SK-N-SH (cell line): ENCODE measurements at regions not wholly inside any gene's neighbourhood (a gene's known extent, or its start where the extent isn't known, plus 50 kb on each side); places are given as distances from the start of the nearest gene placed in this dataset.
"Not testable (repeated sequence)": the region's sequence is repeated elsewhere in the genome, so short reads cannot be mapped to it uniquely, and the experiment has no call there.

Experiments used
- CTCF ChIA-PET: fragments of 300-600, 350-600 bp; formaldehyde crosslinking; extraction: SDS; loops from one replicate; lab custom pipeline; 2021; lab: Yijun Ruan, JAX
- POLR2A ChIA-PET: fragments of 350-600 bp; sonication (Branson Sonifier 250); formaldehyde crosslinking; extraction: SDS; loops from one replicate; lab custom pipeline; 2020; ENCODE audit warnings: antibody characterized with exemption, inconsistent platforms; lab: Yijun Ruan, JAX
- DNase-seq: peaks from one replicate; pipeline ENCODE4 v3.0.0; 2012
- H2AFZ ChIP-seq: fragments of 200-600 bp; sonication (generic); 2 replicates; pipeline ENCODE4 v1.8.1; 2016; ENCODE audit warnings: antibody characterized with exemption, mild to moderate bottlenecking, low read depth
- H3F3A ChIP-seq: fragments of 200-600 bp; sonication (generic); replicated peaks from 2 replicates; pipeline ENCODE3; 2016; ENCODE audit warnings: antibody characterized with exemption, mild to moderate bottlenecking; ENCODE audit not compliant: insufficient read depth
- H3K27ac ChIP-seq, 2 experiments: fragments of 200-500 bp in 1 of 2; fragments of 200-600 bp in 1 of 2; sonication (Bioruptor generic) in 1 of 2; sonication (generic), shearing (Covaris generic) in 1 of 2; 2 replicates each; pipeline versions ENCODE4 v1.5.1 to v1.6.1; 2014 to 2016; ENCODE audit warnings: low read depth in 2 of 2, inconsistent platforms in 1 of 2, low read length in 1 of 2, mild to moderate bottlenecking in 1 of 2, mixed read lengths in 1 of 2
- H3K27me3 ChIP-seq: fragments of 200-600 bp; sonication (generic), shearing (Covaris generic); 2 replicates; pipeline ENCODE4 v1.6.1; 2016; ENCODE audit warnings: mixed run types; ENCODE audit not compliant: insufficient read depth
- H3K36me3 ChIP-seq, 2 experiments: fragments of 200-500 bp in 1 of 2; fragments of 200-600 bp in 1 of 2; sonication (Bioruptor generic) in 1 of 2; sonication (generic) in 1 of 2; replicated peaks in 1 of 2; 2 replicates each; pipeline versions ENCODE3 to v1.5.1; 2014 to 2016; ENCODE audit warnings: low read length in 1 of 2, mild to moderate bottlenecking in 1 of 2; ENCODE audit not compliant: insufficient read depth in 2 of 2, control insufficient read depth in 1 of 2
- H3K4me1 ChIP-seq, 2 experiments: fragments of 200-500 bp in 1 of 2; fragments of 200-600 bp in 1 of 2; sonication (Bioruptor generic) in 1 of 2; sonication (generic), shearing (Covaris generic) in 1 of 2; 2 replicates each; pipeline versions ENCODE4 v1.5.1 to v1.6.1; 2014 to 2016; ENCODE audit warnings: low read depth in 1 of 2, low read length in 1 of 2, mixed run types in 1 of 2; ENCODE audit not compliant: insufficient read depth in 2 of 2, control insufficient read depth in 1 of 2
- H3K4me2 ChIP-seq: fragments of 200-600 bp; sonication (generic), shearing (Covaris generic); 2 replicates; pipeline ENCODE4 v1.6.1; 2017; ENCODE audit warnings: mixed run types
- H3K4me3 ChIP-seq, 2 experiments: fragments of 200-500 bp in 1 of 2; fragments of 200-600 bp in 1 of 2; sonication (Bioruptor generic) in 1 of 2; sonication (generic), shearing (Covaris generic) in 1 of 2; 2 replicates each; pipeline versions ENCODE4 v1.5.1 to v1.8.1; 2014 to 2016; ENCODE audit warnings: low read depth in 2 of 2, inconsistent platforms in 1 of 2, low read length in 1 of 2, mild to moderate bottlenecking in 1 of 2, mixed read lengths in 1 of 2, moderate library complexity in 1 of 2
- H3K79me2 ChIP-seq: fragments of 200-600 bp; sonication (generic); 2 replicates; pipeline ENCODE4 v1.8.1; 2017; ENCODE audit warnings: mild to moderate bottlenecking; ENCODE audit not compliant: insufficient read depth
- H3K9ac ChIP-seq: fragments of 200-600 bp; sonication (generic); 2 replicates; pipeline ENCODE4 v1.6.1; 2017; ENCODE audit warnings: mixed run types
- H3K9me2 ChIP-seq: fragments of 200-600 bp; sonication (generic); 2 replicates; pipeline ENCODE4 v1.6.1; 2017; ENCODE audit warnings: mixed run types
- H3K9me3 ChIP-seq: fragments of 200-600 bp; sonication (generic); 2 replicates; pipeline ENCODE4 v1.6.1; 2017; ENCODE audit warnings: mixed run types, mild to moderate bottlenecking, moderate library complexity
- H4K20me1 ChIP-seq: fragments of 200-600 bp; sonication (generic); 2 replicates; pipeline ENCODE4 v1.6.1; 2017; ENCODE audit warnings: mild to moderate bottlenecking, mixed run types; ENCODE audit not compliant: insufficient read depth
- CHD2 ChIP-seq: fragments of 150-350 bp; IDR thresholded peaks from 2 replicates; pipeline ENCODE4 v1.6.1; 2018; ENCODE audit warnings: low read length; ENCODE audit not compliant: partially characterized antibody
- ELF1 ChIP-seq: IDR thresholded peaks from 2 replicates; pipeline ENCODE4 v1.4.0; 2012
- EZH2phosphoT487 ChIP-seq: fragments of 200-600 bp; sonication (generic); IDR thresholded peaks from 2 replicates; pipeline ENCODE4 v1.6.1; 2017; ENCODE audit warnings: low read depth, mixed run types, mild to moderate bottlenecking, antibody characterized with exemption, moderate library complexity, borderline replicate concordance
- FOSL2 ChIP-seq: IDR thresholded peaks from 2 replicates; pipeline ENCODE4 v1.4.0; 2012; ENCODE audit warnings: low read depth, mild to moderate bottlenecking, moderate library complexity, borderline replicate concordance
- FOXJ3 ChIP-seq: sonication (generic); formaldehyde crosslinking; IDR thresholded peaks from 2 replicates; pipeline ENCODE4 v1.5.1; 2020; ENCODE audit warnings: mild to moderate bottlenecking, missing genetic modification reagents
- FOXM1 ChIP-seq: IDR thresholded peaks from 2 replicates; pipeline ENCODE4 v1.4.0; 2012; ENCODE audit warnings: low read depth, mild to moderate bottlenecking
- GABPA ChIP-seq: IDR thresholded peaks from 2 replicates; pipeline ENCODE4 v1.4.0; 2012; ENCODE audit warnings: low read depth, mild to moderate bottlenecking
- MAX ChIP-seq: IDR thresholded peaks from 2 replicates; pipeline ENCODE4 v1.4.0; 2012; ENCODE audit warnings: low read depth
- MXI1 ChIP-seq: IDR thresholded peaks from 2 replicates; pipeline ENCODE4 v1.6.1; 2012; ENCODE audit warnings: mild to moderate bottlenecking, low read depth, low read length, improper control_type of control experiment
- POLR2AphosphoS5 ChIP-seq: IDR thresholded peaks from 2 replicates; pipeline ENCODE4 v1.6.1; 2012; ENCODE audit warnings: low read depth, low read length
- RXRA ChIP-seq: IDR thresholded peaks from 2 replicates; pipeline ENCODE4 v1.4.0; 2012; ENCODE audit warnings: low read depth, mild to moderate bottlenecking, borderline replicate concordance
- SIN3A ChIP-seq: IDR thresholded peaks from 2 replicates; pipeline ENCODE4 v1.6.1; 2012; ENCODE audit warnings: low read depth, mild to moderate bottlenecking, low read length, moderate library complexity, borderline replicate concordance
- TEAD4 ChIP-seq: IDR thresholded peaks from 2 replicates; pipeline ENCODE4 v1.4.0; 2012; ENCODE audit warnings: mild to moderate bottlenecking, borderline replicate concordance; ENCODE audit not compliant: insufficient read depth
- WGBS: methylation state at CpG from one replicate; pipeline ENCODE4 v1.1.6; 2017; ENCODE audit warnings: low lambda C conversion rate; 5-methylcytosine and 5-hydroxymethylcytosine counted together
- TF ChIP-seq, protein P1 (sequence below): IDR thresholded peaks from 2 replicates; pipeline ENCODE4 v1.4.0; 2012; ENCODE audit warnings: low read depth, borderline replicate concordance

DNA sequence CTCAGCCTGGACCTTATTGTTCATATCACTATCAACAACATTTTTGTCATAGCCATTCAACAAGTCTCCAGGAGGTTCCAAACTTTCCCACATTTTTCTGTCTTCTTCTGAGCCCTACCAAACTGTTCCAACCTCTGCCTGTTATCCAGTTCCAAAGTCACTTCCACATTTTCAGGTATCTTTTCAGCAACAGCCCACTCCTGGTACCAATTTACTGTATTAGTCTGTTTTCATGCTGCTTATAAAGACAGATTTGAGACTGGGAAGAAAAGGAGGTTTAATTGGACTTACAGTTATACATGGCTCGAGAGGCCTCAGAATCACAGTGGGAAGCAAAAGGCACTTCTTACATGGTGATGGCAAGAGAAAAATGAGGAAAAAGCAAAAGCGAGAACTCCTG is 1107.4 kb upstream of the INTU start:
- POLR2A ChIA-PET, CTCF ChIA-PET, H3K27ac ChIP-seq, DNase-seq, H3K79me2 ChIP-seq, H3K4me2 ChIP-seq, H3K9me2 ChIP-seq, H2AFZ ChIP-seq, H3K9me3 ChIP-seq, H3K27me3 ChIP-seq, H3K36me3 ChIP-seq, H3K4me3 ChIP-seq, H3K4me1 ChIP-seq, H3K9ac ChIP-seq, H3F3A ChIP-seq, H4K20me1 ChIP-seq: not testable (repeated sequence)
- 52% methylated on average over 2 of the region's 2 CpGs for WGBS

- H3K9ac ChIP-seq: no peak overlapping the region
- no peaks in the 10 kb centered on the region for H3F3A ChIP-seq
- no peak overlapping the region for H2AFZ ChIP-seq
- no peak overlapping the region for H3K27ac ChIP-seq
- no peaks in the 10 kb centered on the region for H3K36me3 ChIP-seq
- H3K27me3 ChIP-seq: no peaks in the 10 kb centered on the region
- H3K9me2 ChIP-seq: no peaks in the 10 kb centered on the region
- no peak overlapping the region for H3K4me3 ChIP-seq
- TF ChIP-seq POLR2AphosphoS5: no peak
- CTCF ChIA-PET: no interaction called here
- no peak overlapping the region for H3K4me2 ChIP-seq
- no peaks in the 10 kb centered on the region for H3K79me2 ChIP-seq
- H3K4me1 ChIP-seq: no peaks in the 10 kb centered on the region; a peak in 1 of 4 replicates
- WGBS: 23% methylated on average over 2 of the region's 2 CpGs
- no peaks in the 10 kb centered on the region for H4K20me1 ChIP-seq
- POLR2A ChIA-PET: no interaction called here
- H3K9me3 ChIP-seq: no peaks in the 10 kb centered on the region
- no peak for DNase-seq
Measured at GRCh38 chr4:126526335-126526734, 1106.4 kb upstream of the INTU start.

DNA sequence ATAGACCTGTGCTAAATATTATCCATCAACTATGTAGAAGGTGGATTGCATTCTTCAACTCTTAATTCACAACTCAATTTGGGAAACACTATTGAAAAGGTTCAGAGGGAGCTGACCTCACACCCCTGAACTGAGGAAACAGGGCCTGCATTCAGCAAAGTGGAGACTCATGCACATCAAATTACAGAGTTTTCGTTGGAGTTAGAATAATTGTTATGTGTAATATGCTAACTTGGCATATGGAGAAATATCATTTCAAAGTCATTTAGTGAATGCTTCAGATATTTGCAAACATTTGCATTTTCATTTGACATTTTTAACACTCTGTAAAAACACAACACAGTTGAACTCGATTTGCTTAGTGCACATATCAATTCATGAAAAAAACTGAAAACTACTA is 1102.8 kb upstream of the INTU start:
- Histone ChIP-seq H3K9me2 (no peaks in the 10 kb centered on the region), H3K27ac (no peak overlapping the region)
- no peak for DNase-seq
- TF ChIP-seq MAX: no peak
- TF ChIP-seq ELF1: no peak
- TF ChIP-seq POLR2AphosphoS5: no peak
- no peak for TF ChIP-seq FOXM1
- no peak for TF ChIP-seq SIN3A
- TF ChIP-seq GABPA: no peak
- no peak for TF ChIP-seq CHD2
- TF ChIP-seq EZH2phosphoT487: no peak
- TF ChIP-seq FOSL2: no peak
- TF ChIP-seq RXRA: no peak
- TF ChIP-seq FOXJ3: no peak
- no peak for TF ChIP-seq TEAD4
- TF ChIP-seq, protein P1, sequence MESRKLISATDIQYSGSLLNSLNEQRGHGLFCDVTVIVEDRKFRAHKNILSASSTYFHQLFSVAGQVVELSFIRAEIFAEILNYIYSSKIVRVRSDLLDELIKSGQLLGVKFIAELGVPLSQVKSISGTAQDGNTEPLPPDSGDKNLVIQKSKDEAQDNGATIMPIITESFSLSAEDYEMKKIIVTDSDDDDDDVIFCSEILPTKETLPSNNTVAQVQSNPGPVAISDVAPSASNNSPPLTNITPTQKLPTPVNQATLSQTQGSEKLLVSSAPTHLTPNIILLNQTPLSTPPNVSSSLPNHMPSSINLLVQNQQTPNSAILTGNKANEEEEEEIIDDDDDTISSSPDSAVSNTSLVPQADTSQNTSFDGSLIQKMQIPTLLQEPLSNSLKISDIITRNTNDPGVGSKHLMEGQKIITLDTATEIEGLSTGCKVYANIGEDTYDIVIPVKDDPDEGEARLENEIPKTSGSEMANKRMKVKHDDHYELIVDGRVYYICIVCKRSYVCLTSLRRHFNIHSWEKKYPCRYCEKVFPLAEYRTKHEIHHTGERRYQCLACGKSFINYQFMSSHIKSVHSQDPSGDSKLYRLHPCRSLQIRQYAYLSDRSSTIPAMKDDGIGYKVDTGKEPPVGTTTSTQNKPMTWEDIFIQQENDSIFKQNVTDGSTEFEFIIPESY: no peak
- TF ChIP-seq MXI1: no peak
- TF ChIP-seq, all 33 proteins: peak for 0
- peaks cover 0 to 8% of the 10 kb centered on the region in 2 experiments; a peak in 1 of 4 replicates for H3K4me1 ChIP-seq
- H3K9ac ChIP-seq: no peak overlapping the region
- no peak overlapping the region for H3K4me2 ChIP-seq
- H4K20me1 ChIP-seq: no peaks in the 10 kb centered on the region
- H3K4me3 ChIP-seq: no peak overlapping the region
- no peaks in the 10 kb centered on the region for H3K9me3 ChIP-seq
- no peak overlapping the region for H2AFZ ChIP-seq
- ChIA-PET POLR2A (no interaction called here), CTCF (no interaction called here)
- no peaks in the 10 kb centered on the region for H3K79me2 ChIP-seq
- no peaks in the 10 kb centered on the region for H3F3A ChIP-seq
- H3K27me3 ChIP-seq: no peaks in the 10 kb centered on the region
- no peaks in the 10 kb centered on the region for H3K36me3 ChIP-seq
- 64% methylated on average over 2 of the region's 2 CpGs for WGBS
